Endothelial cell of umbilical vein (primary cell): ENCODE measurements at regions not wholly inside any gene's neighbourhood (a gene's known extent, or its start where the extent isn't known, plus 50 kb on each side); places are given as distances from the start of the nearest gene placed in this dataset.

Experiments used
- BruUV-seq: library from RNA; stranded (reverse); fragments of 400-500 nt; replicated peaks from 2 replicates; lab custom pipeline; 2021; lab: Mats Ljungman, UMichigan
- CTCF ChIA-PET: fragments of 300-600, 350-600 bp; sonication (Branson Sonifier 250); formaldehyde crosslinking; loops from one replicate; lab custom pipeline; 2021; ENCODE audit warnings: antibody characterized with exemption, inconsistent platforms; lab: Charles Lee
- POLR2A ChIA-PET: fragments of 300-600, 350-600 bp; sonication (Branson Sonifier 250); formaldehyde crosslinking; loops from one replicate; lab custom pipeline; 2021; ENCODE audit warnings: antibody characterized with exemption, inconsistent platforms; lab: Charles Lee
- DNase-seq: peaks from one replicate; pipeline ENCODE4 v3.0.0-alpha.2; 2011; ENCODE audit warnings: low read depth, low spot score
- FAIRE-seq: peaks from 2 replicates; lab custom pipeline; 2011; peaks lifted over from hg19 to GRCh38; lab: Jason Lieb, UNC
- H2AFZ ChIP-seq: 2 replicates; pipeline ENCODE4 v1.6.0; 2012; ENCODE audit warnings: low read depth, low read length, control low read depth, inconsistent platforms
- H3K27ac ChIP-seq: 2 replicates; pipeline ENCODE4 v1.5.1; 2011; ENCODE audit warnings: low read depth, mild to moderate bottlenecking, control low read depth, low read length, moderate library complexity; ENCODE audit not compliant: insufficient read depth
- H3K27me3 ChIP-seq, 2 experiments: 2 replicates each; pipeline versions ENCODE4 v1.6.0 to v1.6.1; 2011; ENCODE audit warnings: low read length in 2 of 2, mixed read lengths in 1 of 2; ENCODE audit not compliant: control insufficient read depth in 2 of 2, insufficient read depth in 2 of 2
- H3K36me3 ChIP-seq, 2 experiments: 2 replicates in 1 of 2; 3 replicates in 1 of 2; pipeline ENCODE4 v1.5.1; 2011; ENCODE audit warnings: low read length in 2 of 2, mild to moderate bottlenecking in 1 of 2, moderate library complexity in 1 of 2; ENCODE audit not compliant: control insufficient read depth in 2 of 2, insufficient read depth in 2 of 2; ENCODE audit errors: extremely low read depth in 1 of 2
- H3K4me1 ChIP-seq: 3 replicates; pipeline ENCODE4 v1.5.1; 2011; ENCODE audit warnings: mild to moderate bottlenecking, low read length; ENCODE audit not compliant: control insufficient read depth, insufficient read depth; ENCODE audit errors: extremely low read depth
- H3K4me2 ChIP-seq: 2 replicates; pipeline ENCODE4 v1.6.1; 2011; ENCODE audit warnings: low read length, control low read depth, mixed read lengths; ENCODE audit not compliant: insufficient read depth
- H3K4me3 ChIP-seq, 3 experiments: fragments of 200-600 bp in 1 of 3; sonication (generic), shearing (Covaris generic) in 1 of 3; replicated peaks in 1 of 3; 2 replicates each; pipeline ENCODE4 v1.5.1; 2011 to 2016; ENCODE audit warnings: control low read depth in 3 of 3, low read length in 3 of 3, mild to moderate bottlenecking in 2 of 3, inconsistent platforms in 1 of 3, low read depth in 1 of 3, moderate library complexity in 1 of 3; ENCODE audit not compliant: insufficient read depth in 1 of 3
- H3K79me2 ChIP-seq: 2 replicates; pipeline ENCODE4 v1.6.0; 2012; ENCODE audit warnings: low read length, inconsistent platforms; ENCODE audit not compliant: control insufficient read depth, insufficient read depth
- H3K9ac ChIP-seq: replicated peaks from 2 replicates; pipeline ENCODE3; 2011; ENCODE audit warnings: low read length, control low read depth; ENCODE audit not compliant: insufficient read depth; ENCODE audit errors: extremely low read depth
- H3K9me1 ChIP-seq: replicated peaks from 3 replicates; pipeline ENCODE4 v1.6.0; 2011; ENCODE audit warnings: mild to moderate bottlenecking, low read length; ENCODE audit not compliant: control insufficient read depth, insufficient read depth; ENCODE audit errors: extremely low read depth
- H3K9me3 ChIP-seq: replicated peaks from 2 replicates; pipeline ENCODE4 v1.5.1; 2012; ENCODE audit warnings: low read length, inconsistent platforms; ENCODE audit not compliant: control insufficient read depth, insufficient read depth
- H4K20me1 ChIP-seq: replicated peaks from 2 replicates; pipeline ENCODE3; 2011; ENCODE audit warnings: mild to moderate bottlenecking, low read length; ENCODE audit not compliant: control insufficient read depth, insufficient read depth; ENCODE audit errors: extremely low read depth
- EZH2 ChIP-seq: IDR thresholded peaks from 2 replicates; pipeline ENCODE4 v1.6.1; 2012; ENCODE audit warnings: borderline replicate concordance, low read depth, mild to moderate bottlenecking, moderate library complexity, low read length, inconsistent platforms; ENCODE audit not compliant: severe bottlenecking
- FOS ChIP-seq: IDR thresholded peaks from 2 replicates; pipeline ENCODE4 v1.6.1; 2011; ENCODE audit warnings: mild to moderate bottlenecking, low read length, moderate library complexity, borderline replicate concordance; ENCODE audit not compliant: insufficient read depth
- GATA2 ChIP-seq: IDR thresholded peaks from 2 replicates; pipeline ENCODE4 v1.7.0; 2011; ENCODE audit warnings: low read depth, mild to moderate bottlenecking, moderate library complexity, mixed read lengths, low read length; ENCODE audit not compliant: insufficient read length, insufficient read depth
- JUN ChIP-seq: IDR thresholded peaks from 2 replicates; pipeline ENCODE4 v1.6.1; 2011; ENCODE audit warnings: borderline replicate concordance, low read depth; ENCODE audit not compliant: insufficient read length, insufficient read depth
- MAX ChIP-seq: IDR thresholded peaks from 2 replicates; pipeline ENCODE4 v1.6.1; 2011; ENCODE audit not compliant: insufficient read depth, insufficient read length
- MYC ChIP-seq: IDR thresholded peaks from one replicate; pipeline ENCODE4 v1.6.1; 2011; ENCODE audit warnings: mild to moderate bottlenecking, low read depth, low read length
- POLR2A ChIP-seq: IDR thresholded peaks from 2 replicates; pipeline ENCODE4 v1.6.1; 2012; ENCODE audit warnings: low read depth, mild to moderate bottlenecking, control low read depth, low read length
- POLR2AphosphoS5 ChIP-seq: IDR thresholded peaks from 2 replicates; pipeline ENCODE4 v1.6.1; 2012; ENCODE audit warnings: low read depth, mild to moderate bottlenecking, control low read depth, low read length, moderate library complexity; ENCODE audit not compliant: insufficient read depth
- dilution Hi-C: fragments of 300-500 bp; cut with MboI; formaldehyde crosslinking; loops from one replicate; pipeline ENCODE4 v1.15.0; 2019; ENCODE audit warnings: low sequenced_read_pairs; ENCODE audit not compliant: extremely low pct_ligation_motif_present
- intact Hi-C: fragments of 100-400 bp; cut with micrococcal nuclease; formaldehyde crosslinking; loops from one replicate; pipeline ENCODE4 v1.10.0; 2022
- TF ChIP-seq, protein P1 (sequence below), 2 donors: IDR thresholded peaks; 1 replicate in 1 of 2; 2 replicates in 1 of 2; pipeline ENCODE4 v1.5.1; 2011; ENCODE audit warnings: low read length in 2 of 2, mild to moderate bottlenecking in 2 of 2, moderate library complexity in 2 of 2, control low read depth in 1 of 2, inconsistent platforms in 1 of 2, low read depth in 1 of 2; ENCODE audit not compliant: insufficient read depth in 1 of 2; ENCODE audit errors: extremely low read depth in 1 of 2

DNA sequence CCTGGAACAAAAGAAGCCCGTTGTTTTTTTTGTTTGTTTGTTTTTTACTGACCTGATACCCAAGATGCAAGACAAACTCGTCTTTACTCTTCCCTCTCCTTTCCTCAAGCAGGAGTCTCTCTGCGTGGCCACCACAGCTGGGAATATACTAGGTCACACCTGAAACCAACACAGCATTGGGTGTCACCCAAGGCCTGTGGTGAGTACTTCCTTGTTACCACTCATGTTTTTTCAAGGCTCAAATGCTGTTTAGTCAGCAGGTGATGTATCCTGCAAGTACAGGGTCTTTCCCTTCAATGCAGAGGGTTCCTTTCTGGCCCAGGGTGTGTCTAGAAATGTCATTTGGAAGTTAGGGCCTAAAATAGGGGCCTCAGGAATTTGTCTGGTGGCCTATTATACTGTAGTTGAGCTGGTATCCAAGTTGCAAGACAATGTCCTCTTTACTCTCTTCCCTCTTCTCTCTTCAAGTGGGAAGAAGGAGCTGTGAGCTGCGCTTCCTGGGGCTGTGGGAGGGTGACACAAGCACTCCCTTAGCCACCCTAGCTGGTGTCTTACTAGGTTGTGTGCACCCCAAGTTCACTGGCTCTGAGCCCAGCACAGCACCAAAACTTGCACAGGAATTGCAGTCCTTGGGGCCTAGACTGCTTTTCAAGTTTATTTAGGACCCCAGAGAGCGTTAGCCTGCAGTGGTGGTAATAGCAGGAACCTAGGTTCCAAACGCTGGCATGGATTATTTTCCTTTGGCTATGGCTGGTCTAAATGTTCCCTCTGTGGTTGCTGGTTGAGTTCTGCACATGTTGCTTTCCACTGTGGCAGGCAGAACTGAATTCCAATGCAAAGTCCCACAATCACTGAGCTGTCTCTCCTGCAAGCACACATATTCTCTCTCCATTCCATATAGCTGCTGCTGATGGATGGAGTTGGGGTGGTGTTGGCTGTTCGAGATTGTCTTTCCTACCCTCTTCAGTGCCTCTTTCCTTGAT, 91.4 kb upstream of the LYPLAL1 start:
- intact Hi-C loops (loop anchor here (5.0 kb wide), 1 partner anchor 305 kb away; no protein-coding TSS in a partner anchor), dilution Hi-C loops (no loop called here)
- H3K4me1 ChIP-seq, result no peaks in the 10 kb centered on the region
- no peaks in the 10 kb centered on the region for H4K20me1 ChIP-seq
- ChIA-PET POLR2A (no interaction called here), CTCF (interaction anchor here (0.6 to 1.5 kb wide), 4 partner anchors 15 to 579 kb away, joined by 3 to 5 read pairs (median 4); no protein-coding TSS in a partner anchor)
- H3K9me1 ChIP-seq, result no peaks in the 10 kb centered on the region
- TF ChIP-seq FOS (no peak), MYC (no peak), EZH2 (no peak), MAX (no peak), POLR2A (no peak), POLR2AphosphoS5 (no peak), GATA2 (no peak), JUN (no peak)
- TF ChIP-seq, protein P1, sequence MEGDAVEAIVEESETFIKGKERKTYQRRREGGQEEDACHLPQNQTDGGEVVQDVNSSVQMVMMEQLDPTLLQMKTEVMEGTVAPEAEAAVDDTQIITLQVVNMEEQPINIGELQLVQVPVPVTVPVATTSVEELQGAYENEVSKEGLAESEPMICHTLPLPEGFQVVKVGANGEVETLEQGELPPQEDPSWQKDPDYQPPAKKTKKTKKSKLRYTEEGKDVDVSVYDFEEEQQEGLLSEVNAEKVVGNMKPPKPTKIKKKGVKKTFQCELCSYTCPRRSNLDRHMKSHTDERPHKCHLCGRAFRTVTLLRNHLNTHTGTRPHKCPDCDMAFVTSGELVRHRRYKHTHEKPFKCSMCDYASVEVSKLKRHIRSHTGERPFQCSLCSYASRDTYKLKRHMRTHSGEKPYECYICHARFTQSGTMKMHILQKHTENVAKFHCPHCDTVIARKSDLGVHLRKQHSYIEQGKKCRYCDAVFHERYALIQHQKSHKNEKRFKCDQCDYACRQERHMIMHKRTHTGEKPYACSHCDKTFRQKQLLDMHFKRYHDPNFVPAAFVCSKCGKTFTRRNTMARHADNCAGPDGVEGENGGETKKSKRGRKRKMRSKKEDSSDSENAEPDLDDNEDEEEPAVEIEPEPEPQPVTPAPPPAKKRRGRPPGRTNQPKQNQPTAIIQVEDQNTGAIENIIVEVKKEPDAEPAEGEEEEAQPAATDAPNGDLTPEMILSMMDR (IDR thresholded peaks at IDR 0.05; ENCODE audit: extremely low read depth in 1 of 2, insufficient read depth in 1 of 2, low read depth in 1 of 2, low read length in 2 of 2), result no peak
- no peak overlapping the region for H2AFZ ChIP-seq
- no peaks in the 10 kb centered on the region for H3K36me3 ChIP-seq
- no peak overlapping the region for H3K9ac ChIP-seq
- FAIRE-seq (no peak), DNase-seq (no peak)
- H3K9me3 ChIP-seq, result no peaks in the 10 kb centered on the region
- no peak overlapping the region for H3K4me3 ChIP-seq
- no peak overlapping the region for H3K4me2 ChIP-seq
- H3K27me3 ChIP-seq, result no peaks in the 10 kb centered on the region
- no TSS peak for BruUV-seq
- H3K27ac ChIP-seq, result no peak overlapping the region
- no peaks in the 10 kb centered on the region for H3K79me2 ChIP-seq
